HTR-8/SVneo (cell line): ENCODE measurements at regions not wholly inside any gene's neighbourhood (a gene's known extent, or its start where the extent isn't known, plus 50 kb on each side); places are given as distances from the start of the nearest gene placed in this dataset.
A peak's percentile ranks its signal among the peaks of the same experiment; 100 is the strongest.
"Not testable (repeated sequence)": the region's sequence is repeated elsewhere in the genome, so short reads cannot be mapped to it uniquely, and the experiment has no call there.

Experiments
- DNase-seq: peaks from one replicate; pipeline ENCODE4 v3.0.0; 2011; ENCODE audit warnings: low spot score, mixed read lengths; ENCODE audit not compliant: insufficient read length
- FAIRE-seq: peaks from 2 replicates; lab custom pipeline; 2011; peaks lifted over from hg19 to GRCh38; lab: Jason Lieb, UNC

DNA sequence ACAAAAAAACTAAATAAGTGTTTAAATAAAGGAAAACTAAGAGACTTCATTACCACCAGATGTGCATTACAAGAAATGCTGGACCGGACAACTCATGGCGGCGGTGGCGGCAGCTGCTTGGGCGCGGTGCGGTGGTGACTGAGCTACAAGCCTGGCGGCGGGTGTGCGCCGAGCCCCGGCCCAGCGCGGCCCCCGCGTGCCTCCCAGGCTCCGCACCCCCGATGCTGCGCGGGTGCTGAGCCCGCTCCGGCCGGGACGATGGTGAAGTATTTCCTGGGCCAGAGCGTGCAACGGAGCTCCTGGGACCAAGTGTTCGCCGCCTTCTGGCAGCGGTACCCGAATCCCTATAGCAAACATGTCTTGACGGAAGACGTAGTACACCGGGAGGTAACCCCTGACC lies 52.2 kb upstream of the RCOR3 start:
- no peak for FAIRE-seq

DNA sequence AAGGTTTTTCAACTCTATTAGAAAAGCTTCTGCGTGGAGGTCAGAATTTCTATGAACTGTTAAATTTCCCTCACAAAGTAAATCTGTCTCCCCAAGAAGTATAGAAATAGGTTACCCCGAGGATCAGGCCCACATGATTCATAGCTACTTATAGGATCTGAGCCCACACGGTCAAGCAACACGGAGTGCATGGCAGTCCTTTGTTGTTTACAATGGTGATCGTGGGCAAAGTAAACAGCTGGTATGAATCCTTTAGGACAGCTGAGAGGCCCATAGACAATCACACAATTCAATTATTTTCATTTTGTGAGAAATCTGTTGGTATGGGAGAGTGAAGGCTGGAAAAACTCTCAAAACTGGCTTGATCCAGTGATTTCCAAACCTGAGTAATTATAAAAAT lies 58.9 kb upstream of the RCOR3 start:
- DNase-seq (no peak), FAIRE-seq (no peak)

More for the DNA sequence above, 52.2 kb upstream of the RCOR3 start:
- no peak for DNase-seq

DNA sequence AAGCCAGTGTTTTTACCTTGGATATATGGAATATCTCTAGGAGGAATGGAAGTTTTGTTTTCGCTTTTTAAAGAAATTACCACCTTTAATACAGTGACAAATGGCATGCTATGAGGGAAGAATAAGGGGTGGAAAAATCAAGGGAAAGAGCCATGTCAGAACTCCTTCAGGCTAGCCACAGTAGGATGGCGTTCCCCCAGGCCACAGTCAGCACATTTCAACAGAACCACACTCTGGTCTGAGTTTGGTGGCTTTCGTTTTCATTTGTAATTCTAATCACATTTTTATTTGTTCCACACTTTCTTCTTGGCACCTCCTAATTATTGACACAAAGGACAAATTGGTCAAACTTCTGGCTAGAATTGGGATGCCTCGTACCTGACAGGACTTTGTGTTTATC lies 60.3 kb upstream of the RCOR3 start:
- DNase-seq (no peak), FAIRE-seq (no peak)

DNA sequence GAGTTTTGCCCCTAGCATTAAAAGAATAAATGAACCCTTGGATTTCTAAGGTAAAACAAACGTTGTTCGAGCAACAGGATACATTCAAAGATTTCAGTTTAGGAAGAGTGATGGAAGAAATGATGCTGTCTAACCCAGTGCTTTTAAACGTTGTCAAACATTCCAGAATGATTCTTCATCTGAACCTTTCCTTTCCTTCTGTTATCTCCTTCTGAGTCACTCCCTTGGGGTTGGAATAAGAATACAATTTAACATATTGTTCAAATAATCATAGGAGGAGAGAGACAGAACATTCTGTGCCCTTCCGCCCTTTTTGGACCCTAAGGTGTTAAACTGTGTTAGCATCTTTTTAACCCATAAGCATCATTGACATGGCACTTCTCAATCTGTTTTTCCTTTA lies 61.1 kb upstream of the RCOR3 start:
- FAIRE-seq, result no peak
- peak; percentile 12 for DNase-seq

DNA sequence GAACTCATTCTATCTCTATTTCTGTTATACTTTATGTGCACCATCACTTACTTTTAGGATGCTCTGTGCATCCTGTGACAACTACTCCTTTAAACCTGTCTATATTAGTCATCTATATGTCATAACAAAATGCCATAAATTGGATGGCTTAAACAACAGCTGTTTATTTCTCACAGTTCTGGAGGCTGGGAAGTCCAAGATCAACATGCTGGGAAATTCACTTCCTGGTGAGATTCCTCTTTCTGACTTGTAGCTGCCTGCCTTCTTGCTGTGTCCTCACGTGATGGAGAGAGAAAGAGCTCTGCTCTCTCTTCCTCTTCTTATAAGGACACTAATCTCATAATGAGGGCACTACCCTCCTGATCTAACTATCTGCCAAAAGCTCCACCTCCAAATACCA lies 62.3 kb upstream of the RCOR3 start:
- FAIRE-seq (no peak), DNase-seq (no peak)

DNA sequence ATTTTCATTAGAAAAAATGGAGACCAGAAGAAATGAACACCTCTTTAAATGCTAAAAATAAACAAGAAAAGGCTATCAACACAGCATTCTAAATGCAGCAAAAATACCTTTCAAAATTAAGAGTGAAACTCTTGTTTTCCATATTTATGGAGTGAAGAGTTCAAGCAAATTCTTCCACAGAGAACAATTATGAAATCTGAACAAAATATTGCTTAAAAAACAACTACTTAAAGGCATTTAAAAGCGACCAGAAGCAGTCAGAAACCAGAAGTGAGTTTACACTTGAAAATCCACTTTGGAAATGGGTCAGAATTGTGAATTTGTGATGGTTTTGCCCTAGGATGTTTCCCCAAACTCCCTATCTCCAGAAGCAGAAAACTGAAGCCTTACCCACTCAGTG lies 60.9 kb upstream of the KCNH1 start:
- FAIRE-seq, result no peak
- DNase-seq, result no peak

DNA sequence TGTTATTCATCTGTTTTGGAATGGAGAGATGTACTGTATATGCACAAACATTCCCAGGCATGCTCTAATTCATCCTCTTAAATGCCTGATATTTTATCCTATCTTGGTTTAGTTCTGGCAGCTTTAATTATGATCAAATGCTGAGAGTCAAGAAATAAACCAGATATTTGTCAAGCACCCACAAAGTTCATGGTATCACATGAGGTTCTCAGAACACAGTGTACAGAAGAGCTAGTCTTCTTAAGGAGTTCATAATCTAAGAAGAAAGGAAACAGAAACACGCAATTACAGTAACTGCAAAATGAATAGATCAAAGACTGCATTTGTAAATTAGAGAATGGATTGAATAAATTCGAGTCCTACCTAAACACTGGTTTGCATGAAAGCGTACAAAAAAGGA lies 58.3 kb upstream of the KCNH1 start:
- no peak for FAIRE-seq
- DNase-seq, result no peak

DNA sequence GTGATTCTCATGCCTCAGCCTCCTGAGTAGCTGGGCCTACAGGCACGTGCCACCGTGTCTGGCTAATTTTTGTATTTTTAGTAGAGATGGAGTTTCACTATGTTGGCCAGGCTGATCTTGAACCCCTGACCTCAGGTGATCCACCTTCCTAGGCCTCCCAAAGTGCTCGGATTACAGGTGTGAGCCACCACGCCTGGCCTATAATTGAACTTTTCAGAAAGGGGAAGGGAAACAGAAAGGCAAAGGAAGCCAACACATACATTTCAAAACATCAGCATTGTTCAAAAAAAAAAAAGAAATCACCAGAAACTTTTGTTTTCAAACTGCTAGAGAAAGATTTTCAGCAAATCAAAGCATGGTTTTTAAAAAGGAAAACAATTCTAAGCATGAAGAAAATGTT lies 54.8 kb upstream of the KCNH1 start:
- DNase-seq, FAIRE-seq: not testable (repeated sequence)

DNA sequence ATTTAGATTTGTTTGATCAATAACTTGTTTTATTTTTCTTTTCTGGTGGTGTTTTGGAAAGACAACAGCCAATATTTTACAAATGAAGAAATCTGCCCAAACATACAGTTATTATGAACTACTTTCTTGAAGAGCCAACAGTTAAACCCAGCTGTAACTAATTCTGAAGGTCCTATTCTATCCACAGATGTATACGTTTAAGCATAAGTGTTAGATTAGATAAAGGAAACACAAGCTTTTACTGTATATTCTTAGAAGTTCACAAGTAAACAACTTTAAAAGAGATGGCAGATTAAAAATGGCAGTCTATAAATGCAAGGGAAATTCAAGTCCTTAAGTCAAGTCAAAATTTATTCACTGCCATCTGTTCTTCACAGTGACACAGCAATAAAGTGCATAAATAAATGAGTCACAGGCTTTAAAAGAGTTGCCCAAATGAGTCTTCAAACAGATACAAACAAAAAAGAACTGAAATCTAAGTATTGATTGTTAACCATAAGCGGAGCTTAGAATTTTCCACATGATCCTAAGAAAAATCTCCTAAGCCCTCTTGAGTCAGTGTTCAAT lies 49.9 kb upstream of the KCNH1 start:
- FAIRE-seq, result no peak
- no peak for DNase-seq
